BLaER1 treated with 17β-estradiol and CSF1 and Interleukin-3, amounts not matched to agents 10 nM and 100 nM (cell line): ENCODE measurements at regions not wholly inside any gene's neighbourhood (a gene's known extent, or its start where the extent isn't known, plus 50 kb on each side); places are given as distances from the start of the nearest gene placed in this dataset.
"Not testable (repeated sequence)": the region's sequence is repeated elsewhere in the genome, so short reads cannot be mapped to it uniquely, and the experiment has no call there.

ENCODE experiments used
- H3K27ac ChIP-seq, 11 experiments: shearing (Covaris generic); formaldehyde crosslinking; 2 replicates each; pipeline ENCODE4 v1.8.1; 2022
- H3K27me3 ChIP-seq, 11 experiments: shearing (Covaris generic); formaldehyde crosslinking; 2 replicates each; pipeline ENCODE4 v1.8.1; 2022
- H3K36me3 ChIP-seq, 11 experiments: shearing (Covaris generic); formaldehyde crosslinking; 2 replicates each; pipeline ENCODE4 v1.8.1; 2022
- H3K4me1 ChIP-seq, 10 experiments: shearing (Covaris generic); formaldehyde crosslinking; 2 replicates each; pipeline ENCODE4 v1.8.1; 2022
- H3K4me2 ChIP-seq, 11 experiments: shearing (Covaris generic); formaldehyde crosslinking; 2 replicates each; pipeline ENCODE4 v1.8.1; 2022
- H3K4me3 ChIP-seq, 10 experiments: shearing (Covaris generic); formaldehyde crosslinking; 2 replicates each; pipeline ENCODE4 v1.8.1; 2022
- H3K9ac ChIP-seq, 11 experiments: shearing (Covaris generic); formaldehyde crosslinking; 2 replicates each; pipeline ENCODE4 v1.8.1; 2022
- H3K9me3 ChIP-seq, 11 experiments: shearing (Covaris generic); formaldehyde crosslinking; replicated peaks in 1 of 11; 2 replicates each; pipeline ENCODE4 v1.8.1; 2022
- H4K20me1 ChIP-seq, 11 experiments: shearing (Covaris generic); formaldehyde crosslinking; 2 replicates each; pipeline ENCODE4 v1.8.1; 2022
- Cebpa-rat ChIP-seq, 11 experiments: shearing (Covaris generic); IDR thresholded peaks; 2 replicates each; pipeline ENCODE4 v1.8.1; 2022

- H3K27me3 ChIP-seq, H3K36me3 ChIP-seq, H3K4me2 ChIP-seq, H3K27ac ChIP-seq, H3K9me3 ChIP-seq, H3K9ac ChIP-seq, H3K4me3 ChIP-seq, H3K4me1 ChIP-seq, H4K20me1 ChIP-seq: not testable (repeated sequence)
Observed at GRCh38 chr9:42239445-42240260, 56.2 kb downstream of the SPATA31A6 start.

- not testable (repeated sequence) for H4K20me1 ChIP-seq, H3K4me2 ChIP-seq, H3K4me3 ChIP-seq, H3K9me3 ChIP-seq, H3K4me1 ChIP-seq, H3K27me3 ChIP-seq, H3K27ac ChIP-seq, H3K9ac ChIP-seq, H3K36me3 ChIP-seq
Observed at GRCh38 chr9:42240261-42240579, 56.8 kb downstream of the SPATA31A6 start.

- not testable (repeated sequence) for H3K4me3 ChIP-seq, H3K9me3 ChIP-seq, H3K4me2 ChIP-seq, H4K20me1 ChIP-seq, H3K27me3 ChIP-seq, H3K36me3 ChIP-seq, H3K9ac ChIP-seq, H3K4me1 ChIP-seq, H3K27ac ChIP-seq
Observed at GRCh38 chr9:42243211-42243610, 59.8 kb downstream of the SPATA31A6 start.

DNA sequence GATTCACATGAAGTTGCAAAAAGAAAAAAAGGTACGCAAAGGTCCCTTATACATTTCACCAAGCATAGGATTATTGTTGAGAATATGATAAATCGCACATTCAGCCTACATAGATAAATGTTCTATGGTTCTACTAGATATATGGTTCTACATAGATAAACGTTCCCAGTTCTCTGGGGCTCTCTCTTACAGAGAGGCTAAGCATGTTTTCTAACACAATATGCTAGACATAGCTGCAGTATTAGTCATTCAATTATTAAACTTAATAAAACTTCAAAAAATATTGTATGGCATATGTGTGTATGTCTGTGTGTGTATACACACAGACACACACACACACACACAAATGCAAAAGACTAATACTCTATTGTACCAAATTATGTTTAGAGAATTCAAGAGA lies 60.4 kb downstream of the SPATA31A6 start:
- H3K4me3 ChIP-seq, H4K20me1 ChIP-seq, H3K27me3 ChIP-seq, H3K4me2 ChIP-seq, H3K4me1 ChIP-seq, H3K36me3 ChIP-seq, H3K9ac ChIP-seq, H3K27ac ChIP-seq, H3K9me3 ChIP-seq: not testable (repeated sequence)

DNA sequence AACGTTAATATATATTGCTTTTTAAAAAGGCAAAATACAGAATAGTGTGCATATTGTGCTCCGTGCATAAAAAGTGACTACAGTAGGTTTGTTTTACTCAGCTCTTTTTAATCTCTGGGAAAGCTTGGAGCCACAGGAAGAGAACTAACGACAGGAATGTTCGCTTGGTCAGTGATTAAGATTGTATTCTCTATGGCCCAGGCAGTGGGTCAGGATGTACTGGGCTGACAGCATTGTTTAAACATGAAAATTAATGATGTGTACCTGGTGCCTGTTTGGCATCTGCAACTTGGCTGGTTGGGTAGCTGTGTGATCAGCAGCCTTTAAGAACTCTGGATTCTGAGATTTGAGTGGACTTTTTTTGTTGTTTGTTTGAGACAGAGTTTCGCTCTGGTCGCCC lies 85.3 kb downstream of the SPATA31A6 start:
- not testable (repeated sequence) for H3K9ac ChIP-seq, H3K27ac ChIP-seq, H3K4me2 ChIP-seq, H4K20me1 ChIP-seq, H3K36me3 ChIP-seq, H3K4me3 ChIP-seq, H3K9me3 ChIP-seq, H3K4me1 ChIP-seq, H3K27me3 ChIP-seq

GRCh38 chr9:42269171-42269570 lies 85.7 kb downstream of the SPATA31A6 start:
- H3K27ac ChIP-seq, H3K36me3 ChIP-seq, H3K9ac ChIP-seq, H3K4me2 ChIP-seq, H3K9me3 ChIP-seq, H4K20me1 ChIP-seq, H3K27me3 ChIP-seq, H3K4me3 ChIP-seq, H3K4me1 ChIP-seq: not testable (repeated sequence)

- not testable (repeated sequence) for H3K27me3 ChIP-seq, H3K9me3 ChIP-seq, H4K20me1 ChIP-seq, H3K27ac ChIP-seq, H3K4me3 ChIP-seq, H3K36me3 ChIP-seq, H3K9ac ChIP-seq, H3K4me1 ChIP-seq, H3K4me2 ChIP-seq
Observed at GRCh38 chr9:42273191-42273590, 89.7 kb downstream of the SPATA31A6 start.

GRCh38 chr9:42275141-42275540 lies 91.7 kb downstream of the SPATA31A6 start:
- H3K9ac ChIP-seq, result no peak overlapping the region
- H3K27ac ChIP-seq, result no peak overlapping the region
- no peaks in the 10 kb centered on the region for H3K36me3 ChIP-seq
- no peaks in the 10 kb centered on the region for H3K4me1 ChIP-seq
- no peak for TF ChIP-seq Cebpa-rat (IDR thresholded peaks at IDR 0.05)
- H4K20me1 ChIP-seq, result no peaks in the 10 kb centered on the region
- H3K4me2 ChIP-seq, result no peak overlapping the region
- H3K4me3 ChIP-seq, result no peak overlapping the region
- H3K9me3 ChIP-seq, result no peaks in the 10 kb centered on the region
- H3K27me3 ChIP-seq, result no peaks in the 10 kb centered on the region

DNA sequence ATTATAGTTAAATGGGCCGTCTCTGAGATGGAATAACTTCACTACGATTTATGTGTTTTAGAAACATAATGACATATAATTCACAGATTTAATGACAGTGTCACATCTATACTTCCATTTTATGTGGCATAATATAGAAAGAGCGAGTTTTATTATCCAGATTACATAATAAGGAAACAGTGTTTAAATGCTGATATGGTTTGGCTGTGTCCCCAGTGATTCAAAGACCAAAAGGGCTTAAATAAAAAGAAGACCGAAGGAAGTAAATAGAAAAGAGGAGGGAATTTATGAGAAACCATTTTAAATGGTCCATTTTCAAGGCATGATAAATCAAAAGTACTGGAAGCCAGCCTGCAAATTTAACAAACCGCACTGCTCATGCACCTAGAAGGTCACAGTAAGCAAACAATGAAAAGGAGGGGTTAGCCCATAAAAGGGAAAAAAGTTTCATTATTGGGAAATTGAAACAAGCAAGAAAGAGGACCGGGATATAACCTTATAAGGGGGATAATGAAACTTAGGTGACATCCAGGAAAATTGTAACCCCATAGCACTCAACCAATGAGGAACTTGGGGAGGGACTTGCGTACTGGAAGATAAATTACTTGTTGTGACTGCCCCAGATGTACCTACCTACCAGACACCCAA lies 99.2 kb downstream of the SPATA31A6 start:
- not testable (repeated sequence) for H3K27ac ChIP-seq, H3K4me2 ChIP-seq

GRCh38 chr9:42283179-42283543 lies 99.7 kb downstream of the SPATA31A6 start:
- H3K4me3 ChIP-seq, H3K4me2 ChIP-seq, H3K27me3 ChIP-seq, H3K9me3 ChIP-seq, H3K27ac ChIP-seq, H3K4me1 ChIP-seq, H4K20me1 ChIP-seq, H3K36me3 ChIP-seq, H3K9ac ChIP-seq: not testable (repeated sequence)

More for the DNA sequence above, 99.2 kb downstream of the SPATA31A6 start:
- not testable (repeated sequence) for H3K36me3 ChIP-seq, H3K4me3 ChIP-seq, H4K20me1 ChIP-seq, H3K27me3 ChIP-seq, H3K4me1 ChIP-seq, H3K9me3 ChIP-seq, H3K9ac ChIP-seq

GRCh38 chr9:42286145-42286845 lies 102.8 kb downstream of the SPATA31A6 start:
- H3K4me1 ChIP-seq, H3K4me2 ChIP-seq, H3K27ac ChIP-seq, H3K9me3 ChIP-seq, H4K20me1 ChIP-seq, H3K36me3 ChIP-seq, H3K9ac ChIP-seq, H3K27me3 ChIP-seq, H3K4me3 ChIP-seq: not testable (repeated sequence)

GRCh38 chr9:42288002-42288864 lies 104.8 kb downstream of the SPATA31A6 start:
- not testable (repeated sequence) for H3K27me3 ChIP-seq, H3K9ac ChIP-seq, H3K9me3 ChIP-seq, H4K20me1 ChIP-seq, H3K36me3 ChIP-seq, H3K4me1 ChIP-seq, H3K4me2 ChIP-seq, H3K4me3 ChIP-seq, H3K27ac ChIP-seq

GRCh38 chr9:42288865-42289229 lies 105.4 kb downstream of the SPATA31A6 start:
- not testable (repeated sequence) for H3K4me3 ChIP-seq, H3K27me3 ChIP-seq, H3K9ac ChIP-seq, H3K27ac ChIP-seq, H3K9me3 ChIP-seq, H3K4me2 ChIP-seq, H4K20me1 ChIP-seq, H3K36me3 ChIP-seq, H3K4me1 ChIP-seq

GRCh38 chr9:42300124-42300523 lies 116.7 kb downstream of the SPATA31A6 start:
- H3K4me1 ChIP-seq, H3K27ac ChIP-seq, H4K20me1 ChIP-seq: not testable (repeated sequence)

More at GRCh38 chr9:42300124-42300523, 116.7 kb downstream of the SPATA31A6 start:
- not testable (repeated sequence) for H3K9ac ChIP-seq, H3K4me3 ChIP-seq, H3K36me3 ChIP-seq, H3K4me2 ChIP-seq, H3K27me3 ChIP-seq, H3K9me3 ChIP-seq
